Endothelial cell (in vitro differentiated cells): ENCODE measurements at regions not wholly inside any gene's neighbourhood (a gene's known extent, or its start where the extent isn't known, plus 50 kb on each side); places are given as distances from the start of the nearest gene placed in this dataset.

Experiments used
- DNase-seq: peaks from one replicate; pipeline ENCODE4 v3.0.0; 2021; ENCODE audit warnings: low spot score
- H3K27ac Mint-ChIP-seq: one replicate; pipeline ENCODE4 v1.8.0; 2021; ENCODE audit warnings: mixed read lengths, inconsistent platforms; ENCODE audit not compliant: unreplicated experiment
- H3K27me3 Mint-ChIP-seq: one replicate; pipeline ENCODE4 v1.8.0; 2021; ENCODE audit warnings: mild to moderate bottlenecking, moderate library complexity, mixed read lengths, inconsistent platforms; ENCODE audit not compliant: unreplicated experiment
- H3K36me3 Mint-ChIP-seq: one replicate; pipeline ENCODE4 v1.8.0; 2021; ENCODE audit warnings: mild to moderate bottlenecking, low read depth, mixed read lengths, inconsistent platforms; ENCODE audit not compliant: unreplicated experiment
- H3K4me1 Mint-ChIP-seq: one replicate; pipeline ENCODE4 v1.8.0; 2021; ENCODE audit warnings: mild to moderate bottlenecking, mixed read lengths, inconsistent platforms; ENCODE audit not compliant: unreplicated experiment
- H3K4me3 Mint-ChIP-seq: one replicate; pipeline ENCODE4 v1.8.0; 2021; ENCODE audit warnings: mild to moderate bottlenecking, mixed read lengths, inconsistent platforms; ENCODE audit not compliant: unreplicated experiment
- H3K9me3 Mint-ChIP-seq: one replicate; pipeline ENCODE4 v1.8.0; 2021; ENCODE audit warnings: mixed read lengths, inconsistent platforms; ENCODE audit not compliant: unreplicated experiment
- TF ChIP-seq, protein P1 (sequence below): fragments of 200-600 bp; sonication (generic); IDR thresholded peaks from one replicate; pipeline ENCODE4 v1.5.0; 2021; ENCODE audit warnings: antibody characterized with exemption; ENCODE audit not compliant: unreplicated experiment

DNA sequence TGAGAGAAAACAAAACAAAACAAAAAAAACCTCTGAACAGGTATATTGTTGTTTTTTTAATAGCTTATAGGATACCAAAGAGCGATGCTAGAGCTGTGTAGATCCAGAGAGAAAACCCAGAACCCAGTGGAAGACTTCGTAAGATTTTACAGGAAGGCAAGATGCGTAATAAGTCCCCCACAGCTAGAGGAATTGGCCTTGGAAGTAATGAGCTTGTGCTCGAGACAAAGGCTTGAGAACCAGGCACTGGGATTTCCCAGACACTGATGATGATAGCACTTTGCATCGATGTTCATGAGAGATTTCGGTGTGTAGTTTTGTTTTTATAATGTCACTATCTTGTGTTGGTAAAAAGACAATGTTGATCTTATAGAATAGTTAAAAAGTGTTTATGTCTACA lies 821.5 kb upstream of the IGFBP3 start:
- DNase-seq, result no peak
- Mint-ChIP-seq H3K36me3 (no peaks in the 10 kb centered on the region), H3K27ac (no peak overlapping the region), H3K4me3 (no peak overlapping the region), H3K9me3 (no peaks in the 10 kb centered on the region), H3K27me3 (peaks cover 4% of the 10 kb centered on the region), H3K4me1 (peaks cover 16% of the 10 kb centered on the region)
- TF ChIP-seq, protein P1, sequence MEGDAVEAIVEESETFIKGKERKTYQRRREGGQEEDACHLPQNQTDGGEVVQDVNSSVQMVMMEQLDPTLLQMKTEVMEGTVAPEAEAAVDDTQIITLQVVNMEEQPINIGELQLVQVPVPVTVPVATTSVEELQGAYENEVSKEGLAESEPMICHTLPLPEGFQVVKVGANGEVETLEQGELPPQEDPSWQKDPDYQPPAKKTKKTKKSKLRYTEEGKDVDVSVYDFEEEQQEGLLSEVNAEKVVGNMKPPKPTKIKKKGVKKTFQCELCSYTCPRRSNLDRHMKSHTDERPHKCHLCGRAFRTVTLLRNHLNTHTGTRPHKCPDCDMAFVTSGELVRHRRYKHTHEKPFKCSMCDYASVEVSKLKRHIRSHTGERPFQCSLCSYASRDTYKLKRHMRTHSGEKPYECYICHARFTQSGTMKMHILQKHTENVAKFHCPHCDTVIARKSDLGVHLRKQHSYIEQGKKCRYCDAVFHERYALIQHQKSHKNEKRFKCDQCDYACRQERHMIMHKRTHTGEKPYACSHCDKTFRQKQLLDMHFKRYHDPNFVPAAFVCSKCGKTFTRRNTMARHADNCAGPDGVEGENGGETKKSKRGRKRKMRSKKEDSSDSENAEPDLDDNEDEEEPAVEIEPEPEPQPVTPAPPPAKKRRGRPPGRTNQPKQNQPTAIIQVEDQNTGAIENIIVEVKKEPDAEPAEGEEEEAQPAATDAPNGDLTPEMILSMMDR, result no peak

DNA sequence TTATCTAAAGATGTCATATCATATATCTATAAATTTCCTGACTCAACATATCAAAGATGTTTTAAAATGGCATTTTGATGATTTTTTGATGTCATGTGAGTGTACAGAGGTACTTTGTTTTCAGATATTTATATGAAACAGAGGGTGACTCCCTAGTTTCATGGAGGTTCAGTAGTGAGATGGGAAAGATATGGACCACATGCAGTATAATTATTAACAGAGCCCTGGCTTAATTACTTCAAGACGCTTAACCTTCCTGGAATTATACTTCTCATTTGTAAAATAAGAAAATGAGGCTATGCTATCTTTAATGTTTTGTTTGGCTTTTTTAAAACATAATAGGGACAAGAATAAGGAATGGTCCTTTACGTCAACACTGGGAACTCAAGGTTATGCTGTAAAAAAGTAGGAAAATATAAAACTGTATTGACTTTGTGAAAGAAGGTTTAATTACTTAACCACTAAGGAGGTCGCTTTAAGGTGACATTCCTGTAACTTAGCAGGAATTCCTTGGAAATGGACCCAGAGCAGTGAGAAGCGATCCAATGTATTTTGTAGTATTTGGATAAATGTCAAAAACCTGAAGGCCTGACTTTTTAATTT lies 821.0 kb upstream of the IGFBP3 start:
- Mint-ChIP-seq H3K36me3 (no peaks in the 10 kb centered on the region), H3K4me3 (no peak overlapping the region), H3K27ac (no peak overlapping the region), H3K4me1 (peaks cover 16% of the 10 kb centered on the region), H3K9me3 (no peaks in the 10 kb centered on the region), H3K27me3 (peaks cover 4% of the 10 kb centered on the region)
- DNase-seq, result no peak
- TF ChIP-seq, protein P1, result no peak

DNA sequence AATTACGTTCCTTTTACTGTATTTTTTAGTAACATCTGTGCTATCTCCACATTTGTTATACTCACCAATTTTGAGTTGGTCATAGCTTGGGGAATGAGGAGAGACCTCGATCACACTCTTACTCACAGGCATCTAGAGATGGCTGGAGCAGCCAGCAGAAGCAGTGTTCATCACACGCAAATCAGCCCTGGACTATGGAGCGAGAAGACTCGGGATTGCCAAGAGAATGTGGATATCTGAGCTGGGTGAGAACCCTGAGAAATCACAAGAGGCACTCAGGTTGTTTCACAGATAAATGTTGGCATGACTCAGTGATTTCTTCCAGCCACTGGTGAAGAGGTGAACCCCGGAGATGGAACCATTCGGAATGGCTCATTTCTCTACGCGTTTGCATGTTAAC lies 820.1 kb upstream of the IGFBP3 start:
- Mint-ChIP-seq H3K27me3 (peaks cover 1% of the 10 kb centered on the region), H3K4me3 (no peak overlapping the region), H3K9me3 (no peaks in the 10 kb centered on the region), H3K4me1 (peaks cover 16% of the 10 kb centered on the region), H3K36me3 (no peaks in the 10 kb centered on the region), H3K27ac (no peak overlapping the region)
- TF ChIP-seq, protein P1, result no peak
- DNase-seq, result no peak

DNA sequence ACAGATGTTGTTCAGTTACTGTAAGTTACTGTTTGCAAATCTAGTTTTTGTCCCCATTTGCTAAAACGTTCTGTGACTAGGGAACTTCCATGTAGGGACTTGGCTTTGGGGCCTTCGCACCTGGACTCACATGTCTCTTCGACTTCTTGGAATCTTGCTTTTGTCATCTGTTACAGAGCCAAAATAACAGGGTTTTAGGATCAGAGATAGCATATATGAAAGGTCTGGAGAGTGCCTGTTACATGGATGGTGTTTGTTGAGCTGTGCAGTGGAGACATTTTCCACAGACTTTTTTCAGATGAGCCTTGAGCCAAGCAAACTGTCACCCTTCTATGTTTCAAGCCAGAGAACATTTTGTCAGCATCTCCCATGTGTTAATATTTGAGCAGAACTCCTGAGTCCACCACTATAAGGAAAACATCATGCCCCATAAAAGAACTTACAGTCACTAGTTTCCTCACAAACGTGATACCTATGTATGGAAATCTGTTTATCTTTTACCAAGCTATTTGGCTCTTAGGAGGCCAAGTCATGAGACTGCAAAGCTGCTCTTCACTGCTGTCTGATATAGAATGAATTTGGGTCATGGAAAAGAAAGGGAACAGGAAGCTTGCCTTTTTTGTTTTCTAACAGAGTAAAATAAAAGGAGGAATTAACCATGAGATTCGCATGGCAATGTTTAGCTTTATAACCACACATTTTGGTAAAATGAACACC lies 818.6 kb upstream of the IGFBP3 start:
- no peak for DNase-seq
- Mint-ChIP-seq H3K27ac (no peak overlapping the region), H3K4me3 (no peak overlapping the region), H3K4me1 (peaks cover 10% of the 10 kb centered on the region), H3K27me3 (peaks cover 1% of the 10 kb centered on the region), H3K36me3 (no peaks in the 10 kb centered on the region), H3K9me3 (no peaks in the 10 kb centered on the region)
- TF ChIP-seq, protein P1, result no peak

DNA sequence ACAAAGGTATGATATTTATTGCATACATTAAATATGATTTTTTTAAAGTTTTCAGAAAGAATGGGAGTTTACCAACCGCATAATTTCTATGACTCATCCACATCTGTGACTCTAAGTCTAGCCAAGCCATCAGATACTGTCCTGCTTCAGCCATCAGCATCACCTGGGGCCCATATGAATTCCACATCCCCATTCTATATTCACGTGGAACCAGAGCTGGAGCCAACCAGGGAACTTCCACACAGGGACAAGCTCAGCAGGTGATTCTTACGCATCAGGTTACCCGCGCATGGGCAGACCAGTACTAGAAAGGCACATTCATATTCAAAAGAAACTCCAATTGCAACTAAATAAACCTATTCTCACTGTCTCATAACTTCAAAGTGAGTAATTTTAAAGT lies 817.7 kb upstream of the IGFBP3 start:
- DNase-seq, result no peak
- no peak overlapping the region for H3K27ac Mint-ChIP-seq
- H3K4me1 Mint-ChIP-seq, result peaks cover 2% of the 10 kb centered on the region
- no peaks in the 10 kb centered on the region for H3K9me3 Mint-ChIP-seq
- no peak overlapping the region for H3K4me3 Mint-ChIP-seq
- no peaks in the 10 kb centered on the region for H3K36me3 Mint-ChIP-seq
- TF ChIP-seq, protein P1, result no peak
- peaks cover 1% of the 10 kb centered on the region for H3K27me3 Mint-ChIP-seq
